GM19438 (cell line): ENCODE measurements at regions not wholly inside any gene's neighbourhood (a gene's known extent, or its start where the extent isn't known, plus 50 kb on each side); places are given as distances from the start of the nearest gene placed in this dataset.

Experiments
- ATAC-seq: cut with Tn5 transposase; IDR thresholded peaks from one replicate; pipeline ENCODE4 v1.9.1; 2021; ENCODE audit warnings: low read depth; ENCODE audit not compliant: unreplicated experiment

DNA sequence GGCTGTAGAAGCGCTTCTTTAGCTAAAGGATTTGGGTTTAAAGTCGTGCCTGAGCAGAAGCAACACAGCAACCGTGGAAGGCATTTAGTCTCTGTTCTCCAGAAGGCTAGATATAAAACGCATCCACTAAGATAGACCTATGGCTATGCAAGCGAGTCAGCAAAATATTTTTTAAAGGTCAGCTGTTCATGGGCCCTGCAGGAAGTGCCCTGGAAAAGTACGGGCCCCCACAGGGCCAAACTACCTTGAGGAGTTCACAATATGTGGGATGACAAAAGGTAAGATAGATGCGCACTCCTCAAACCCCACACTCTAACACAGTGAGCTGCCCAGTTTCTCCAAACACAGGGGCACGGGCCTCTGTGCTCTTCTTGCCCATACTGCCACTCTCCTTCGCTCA is 261.6 kb downstream of the VPS13C start:
- no peak for ATAC-seq

DNA sequence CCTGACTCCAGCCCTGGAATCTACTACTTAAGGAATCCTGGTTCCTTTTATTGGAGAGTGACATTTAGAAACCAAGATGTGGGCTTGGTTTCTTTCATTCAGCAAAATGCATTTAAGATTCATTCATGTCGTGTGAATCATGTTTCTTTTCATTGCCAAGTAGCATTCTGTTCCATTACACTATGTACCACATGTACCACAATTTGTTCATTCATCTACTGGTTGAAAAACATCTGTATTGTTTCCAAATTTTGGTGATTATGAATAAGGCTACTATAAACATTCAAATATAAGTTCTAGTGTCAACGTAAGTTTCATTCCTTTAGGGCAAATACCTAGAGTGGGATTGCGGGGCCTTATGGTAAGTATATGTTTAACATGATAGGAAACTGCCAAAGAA is 264.2 kb downstream of the VPS13C start:
- no peak for ATAC-seq

- no peak for ATAC-seq
These were observed 265.4 kb downstream of the VPS13C start for GRCh38 chr15:61794881-61795280.

DNA sequence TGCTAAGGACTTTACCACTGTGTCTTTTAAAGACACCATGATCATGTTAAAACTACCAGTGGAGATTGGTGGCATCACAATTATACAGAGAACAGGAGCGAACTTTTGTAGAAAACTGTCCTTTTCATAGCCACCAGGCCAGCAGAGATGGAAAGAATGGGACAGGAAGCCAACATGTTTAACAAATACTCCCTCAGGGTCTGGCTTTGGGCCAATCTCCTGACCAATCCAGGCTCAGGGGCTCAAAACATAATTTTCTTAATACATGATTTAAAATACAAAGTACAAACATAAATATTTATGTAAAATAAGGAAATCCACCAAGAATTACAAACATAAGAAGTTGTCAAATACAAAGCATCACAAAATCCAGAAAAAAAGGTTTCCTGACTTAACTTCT is 266.0 kb downstream of the VPS13C start:
- no peak for ATAC-seq

DNA sequence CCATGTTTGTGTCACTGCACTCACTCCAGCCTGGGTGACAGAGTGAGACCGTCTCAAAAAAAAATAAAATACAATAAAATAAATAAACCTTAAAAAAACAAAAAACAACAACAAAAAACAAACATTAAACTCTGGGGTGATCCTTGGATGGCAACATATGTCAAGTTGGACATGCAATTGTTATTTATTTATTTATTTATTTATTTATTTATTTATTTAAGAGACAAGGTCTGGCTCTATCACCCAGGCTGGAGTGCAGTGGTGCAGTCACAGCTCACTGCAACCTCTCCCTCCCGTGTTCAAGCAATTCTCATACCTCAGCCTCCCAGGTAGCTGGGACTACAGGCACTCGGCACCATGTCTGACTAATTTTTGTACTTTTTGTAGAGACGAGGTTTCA is 275.5 kb downstream of the VPS13C start:
- no peak for ATAC-seq

DNA sequence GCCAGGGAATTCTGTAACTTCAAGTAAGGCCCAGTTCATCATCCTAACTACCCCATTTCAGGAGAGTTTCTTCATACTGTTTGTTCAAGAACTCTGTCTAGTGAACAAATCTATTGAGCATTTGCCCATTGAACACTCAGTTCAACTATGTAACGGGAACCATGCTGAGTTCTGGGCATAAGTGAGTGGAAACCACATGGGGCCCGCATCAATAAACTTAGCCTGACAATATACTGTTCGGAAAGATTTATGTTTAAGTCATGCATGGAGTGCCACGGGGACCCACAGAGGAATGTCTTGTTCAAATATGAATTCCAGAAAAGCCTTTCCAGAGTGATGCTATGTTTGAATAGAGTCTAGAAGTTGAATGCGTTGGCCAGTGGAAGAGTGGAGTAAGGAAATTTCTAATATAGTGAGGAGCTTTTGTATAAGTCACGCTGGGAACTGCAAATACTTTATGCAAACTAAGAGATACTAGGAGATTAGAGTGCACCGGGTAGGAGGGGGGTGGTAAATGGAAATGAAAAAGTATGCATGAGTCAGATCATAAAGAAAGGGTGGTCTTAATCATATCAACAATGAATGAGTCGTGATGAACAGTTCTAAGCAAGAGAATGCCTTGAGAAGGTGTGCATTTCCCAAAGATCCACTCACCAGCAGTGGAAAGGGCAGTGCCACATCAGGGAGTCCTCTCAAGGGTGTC is 279.8 kb downstream of the VPS13C start:
- ATAC-seq: no peak

GRCh38 chr15:61777689-61778088 is 282.6 kb downstream of the VPS13C start:
- no peak for ATAC-seq

GRCh38 chr15:61769557-61769956 is 290.7 kb downstream of the VPS13C start:
- no peak for ATAC-seq

DNA sequence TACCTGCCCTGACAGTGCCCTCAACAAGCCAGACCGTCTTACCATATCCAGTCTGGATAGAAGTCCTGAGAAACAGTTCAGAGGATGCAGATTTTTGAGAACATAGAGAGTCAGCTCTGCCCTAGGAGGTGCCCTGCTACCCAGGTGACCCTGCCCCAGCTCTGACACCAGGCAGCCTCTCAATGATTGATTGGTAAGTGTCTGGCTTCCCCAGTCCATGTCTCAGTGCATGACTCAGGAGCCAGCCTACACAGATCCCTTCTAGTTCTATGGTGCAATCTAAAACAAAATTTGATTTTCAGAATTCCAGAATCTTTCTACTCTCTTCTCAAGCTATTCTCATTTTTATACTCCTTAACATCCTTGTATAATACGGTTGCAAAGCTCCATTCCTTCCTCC is 292.1 kb downstream of the VPS13C start:
- ATAC-seq: no peak

DNA sequence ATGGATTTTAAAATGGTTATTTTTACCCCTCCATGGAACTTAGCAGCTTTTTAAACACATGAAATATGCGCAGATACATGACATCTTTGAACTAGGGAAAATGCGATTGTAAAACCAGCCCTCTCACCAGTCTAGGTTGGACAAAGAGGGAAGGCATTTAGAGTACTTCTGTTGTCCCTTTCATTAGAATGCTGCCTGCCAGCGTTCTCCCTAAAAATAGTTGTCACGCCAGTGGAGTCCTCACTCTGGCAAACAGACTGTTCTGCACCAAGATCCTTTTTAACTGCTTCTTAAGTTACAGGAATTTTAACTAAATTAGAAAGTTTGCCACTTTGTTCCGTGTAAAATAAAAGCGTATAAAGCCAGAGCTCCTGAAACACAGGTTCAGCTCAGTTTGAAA is 295.3 kb downstream of the VPS13C start:
- ATAC-seq: no peak

DNA sequence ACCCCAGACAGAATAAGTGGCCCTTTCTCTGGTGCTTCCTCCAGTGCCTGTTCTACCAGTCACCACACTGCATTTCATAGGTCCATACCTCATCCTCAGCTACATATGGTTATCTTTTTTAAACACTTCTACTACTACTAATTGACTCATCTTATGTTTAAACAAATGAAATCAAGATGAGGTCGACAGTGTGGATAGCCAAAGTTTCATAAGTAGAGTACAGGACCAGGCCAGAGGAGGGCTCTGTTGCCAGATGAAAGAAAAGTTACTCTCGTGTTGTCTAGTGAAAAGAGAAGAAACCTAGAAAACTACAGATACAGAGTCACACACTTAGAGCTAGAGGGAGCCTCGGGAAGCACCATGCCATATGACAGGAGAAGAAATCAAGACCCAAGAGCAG is 296.1 kb downstream of the VPS13C start:
- ATAC-seq: no peak

DNA sequence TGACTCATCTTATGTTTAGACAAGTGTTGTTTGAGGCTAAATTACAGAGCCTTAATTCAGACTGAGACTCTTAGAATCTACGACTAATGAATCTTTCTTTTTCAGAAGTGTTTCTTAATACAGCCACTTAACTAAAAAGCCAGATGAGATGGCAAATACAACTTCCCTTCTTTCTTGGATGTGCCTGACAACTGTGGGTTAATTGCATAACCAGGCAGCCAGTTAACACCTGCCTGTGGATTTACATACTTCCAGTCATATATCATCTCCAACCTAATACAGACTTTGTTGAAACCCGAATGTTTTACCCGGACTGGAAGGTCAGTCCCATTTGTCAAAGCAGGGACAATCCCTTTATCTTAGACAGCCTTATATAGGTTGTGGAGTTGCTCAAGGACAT is 297.6 kb downstream of the VPS13C start:
- ATAC-seq: no peak

DNA sequence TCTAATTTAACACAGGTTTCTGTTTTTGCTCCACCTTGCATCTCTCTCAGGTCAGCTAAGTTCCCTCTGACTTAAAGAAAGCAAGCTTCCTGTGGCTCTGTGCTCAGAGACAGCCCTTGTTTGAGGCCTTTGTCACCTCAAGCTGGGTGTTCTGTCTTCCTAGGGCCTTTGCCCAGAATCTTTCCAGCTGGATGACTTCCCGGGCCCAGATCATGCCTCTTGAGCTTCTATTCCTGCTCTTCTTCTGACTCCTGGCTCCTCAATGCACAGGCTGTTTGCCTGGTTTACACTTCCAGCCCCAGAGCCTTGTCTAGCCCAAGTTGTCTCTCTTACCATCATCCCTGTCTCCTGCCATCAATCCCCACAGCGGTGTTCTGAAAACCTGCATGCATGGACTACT is 300.6 kb downstream of the VPS13C start:
- ATAC-seq: no peak

DNA sequence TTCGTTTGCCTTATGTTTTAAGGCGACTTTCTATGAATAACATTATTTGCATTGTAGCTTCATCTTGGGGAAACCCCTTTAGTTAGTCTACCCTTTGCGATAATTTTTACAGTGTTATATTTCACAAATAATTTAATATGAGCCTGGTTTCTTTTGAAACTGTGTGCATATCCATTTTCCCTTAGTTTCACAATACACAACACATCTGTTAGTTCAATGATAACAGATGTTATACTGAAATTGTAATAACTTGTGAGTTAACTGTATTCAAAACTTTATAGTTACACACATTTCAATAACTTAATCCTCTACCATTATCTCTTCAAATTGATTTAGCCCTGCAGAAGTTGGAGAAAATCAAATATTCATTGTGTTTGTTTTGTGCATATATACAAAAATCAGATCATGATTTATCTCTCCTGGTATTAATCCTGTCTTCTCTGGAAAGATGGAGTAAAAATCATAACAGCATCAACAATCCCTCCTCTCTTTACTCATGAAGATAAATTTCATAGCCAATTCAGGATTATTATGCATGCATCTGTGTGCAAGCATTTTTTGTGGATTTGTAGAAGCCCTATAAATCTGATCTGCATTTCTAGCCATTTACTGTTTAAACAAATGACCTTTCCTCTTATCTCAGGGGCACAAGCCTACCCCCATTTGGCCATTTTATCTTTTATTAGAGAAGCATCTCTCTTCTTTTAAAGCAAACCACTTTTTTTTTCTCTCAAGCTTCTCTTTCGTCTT is 304.0 kb downstream of the VPS13C start:
- no peak for ATAC-seq

GRCh38 chr15:61755467-61755866 is 304.8 kb downstream of the VPS13C start:
- ATAC-seq: no peak

GRCh38 chr15:61753018-61753710 is 307.1 kb downstream of the VPS13C start:
- no peak for ATAC-seq

DNA sequence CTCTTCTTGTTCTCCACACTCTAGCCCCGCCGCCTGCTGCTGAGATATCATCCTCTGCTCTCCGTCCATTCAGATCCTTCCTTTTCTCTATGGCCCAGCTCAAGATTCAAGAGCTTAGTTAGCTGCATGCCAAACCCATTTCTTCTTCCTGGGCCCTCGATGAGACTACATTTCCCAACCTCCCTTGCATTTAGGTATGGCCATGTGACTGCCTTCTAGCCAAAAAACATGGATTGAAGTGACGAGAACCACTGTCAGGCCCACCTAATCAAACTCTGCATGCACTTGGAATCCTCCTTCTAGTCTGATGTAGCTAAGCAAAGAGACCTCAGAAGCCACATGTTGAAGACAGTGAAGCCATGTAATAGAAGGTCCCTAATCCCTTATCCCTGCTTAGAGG is 308.2 kb downstream of the VPS13C start:
- no peak for ATAC-seq

GRCh38 chr15:61750271-61751084 is 309.8 kb downstream of the VPS13C start:
- no peak for ATAC-seq

- ATAC-seq: no peak
These were observed 311.1 kb downstream of the VPS13C start for GRCh38 chr15:61749169-61749568.

GRCh38 chr15:61748529-61748928 is 311.7 kb downstream of the VPS13C start:
- ATAC-seq: no peak

- no peak for ATAC-seq
These were observed 313.7 kb downstream of the VPS13C start for GRCh38 chr15:61746589-61746988.
